ENCODE measurements at regions not wholly inside any gene's neighbourhood (a gene's known extent, or its start where the extent isn't known, plus 50 kb on each side); places are given as distances from the start of the nearest gene placed in this dataset.
A peak's percentile ranks its signal among the peaks of the same experiment; 100 is the strongest.
"Not testable (repeated sequence)": the region's sequence is repeated elsewhere in the genome, so short reads cannot be mapped to it uniquely, and the experiment has no call there.

DNA sequence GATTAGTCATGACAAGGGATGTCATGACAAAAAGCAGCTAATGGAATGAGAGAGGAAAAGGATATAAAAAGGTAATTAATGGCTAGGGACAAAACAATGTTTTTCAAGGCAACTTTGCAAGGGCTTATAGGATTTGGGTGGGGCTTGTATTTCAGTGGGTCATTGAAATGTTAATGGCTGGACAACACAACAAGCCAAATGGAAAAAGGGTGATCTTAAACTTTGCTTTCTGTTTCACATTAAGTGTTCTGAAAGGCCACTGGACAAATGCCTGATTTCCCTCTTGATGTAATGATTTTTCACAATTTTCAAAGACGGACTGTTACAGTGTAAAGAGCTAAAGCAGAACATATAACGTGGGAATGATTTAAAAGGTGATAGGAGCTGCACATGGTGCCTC, 345.0 kb downstream of the TUSC7 start:
- Histone ChIP-seq H3K4me3 (replicated peaks in 1 of 3) (no peak overlapping the region), H3K27ac (no peak overlapping the region), H3K36me3 (no peaks in the 10 kb centered on the region), H3K4me1 (peaks cover 0 to 3% of the 10 kb centered on the region in 2 donors), H3K27me3 (no peaks in the 10 kb centered on the region), H3K9me3 (no peaks in the 10 kb centered on the region)
- WGBS, 2 donors: 69 to 73% methylated on average over 2 of the region's 2 CpGs
- TF ChIP-seq POLR2A (IDR thresholded peaks at IDR 0.05): no peak
- TF ChIP-seq, protein P1, sequence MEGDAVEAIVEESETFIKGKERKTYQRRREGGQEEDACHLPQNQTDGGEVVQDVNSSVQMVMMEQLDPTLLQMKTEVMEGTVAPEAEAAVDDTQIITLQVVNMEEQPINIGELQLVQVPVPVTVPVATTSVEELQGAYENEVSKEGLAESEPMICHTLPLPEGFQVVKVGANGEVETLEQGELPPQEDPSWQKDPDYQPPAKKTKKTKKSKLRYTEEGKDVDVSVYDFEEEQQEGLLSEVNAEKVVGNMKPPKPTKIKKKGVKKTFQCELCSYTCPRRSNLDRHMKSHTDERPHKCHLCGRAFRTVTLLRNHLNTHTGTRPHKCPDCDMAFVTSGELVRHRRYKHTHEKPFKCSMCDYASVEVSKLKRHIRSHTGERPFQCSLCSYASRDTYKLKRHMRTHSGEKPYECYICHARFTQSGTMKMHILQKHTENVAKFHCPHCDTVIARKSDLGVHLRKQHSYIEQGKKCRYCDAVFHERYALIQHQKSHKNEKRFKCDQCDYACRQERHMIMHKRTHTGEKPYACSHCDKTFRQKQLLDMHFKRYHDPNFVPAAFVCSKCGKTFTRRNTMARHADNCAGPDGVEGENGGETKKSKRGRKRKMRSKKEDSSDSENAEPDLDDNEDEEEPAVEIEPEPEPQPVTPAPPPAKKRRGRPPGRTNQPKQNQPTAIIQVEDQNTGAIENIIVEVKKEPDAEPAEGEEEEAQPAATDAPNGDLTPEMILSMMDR (IDR thresholded peaks at IDR 0.05): no peak
- DNase-seq: no peak
- intact Hi-C loops (cut with DNase I): no loop called here

DNA sequence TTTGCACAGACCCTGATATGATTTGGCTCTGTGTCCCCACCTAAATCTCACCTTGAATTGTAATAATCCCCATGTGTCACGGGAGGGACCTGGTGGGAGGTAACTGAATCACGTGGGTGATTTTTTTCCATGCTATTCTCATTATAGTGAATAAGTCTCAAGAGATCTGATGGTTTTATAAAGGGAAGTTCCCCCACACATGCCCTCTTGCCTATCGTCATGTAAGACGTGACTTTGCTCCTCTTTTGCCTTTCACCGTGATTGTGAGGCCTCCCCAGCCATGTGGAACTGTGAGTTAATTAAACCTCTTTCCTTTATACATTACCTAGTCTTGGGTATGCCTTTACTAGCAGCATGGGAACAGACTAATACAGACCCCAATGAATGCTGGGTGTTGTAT, 347.4 kb downstream of the TUSC7 start:
- 83 to 92% methylated on average over 5 of the region's 5 CpGs for WGBS, 2 donors
- intact Hi-C loops (cut with DNase I); DNase-seq; H3K4me3 ChIP-seq (replicated peaks in 1 of 3); H3K36me3 ChIP-seq; H3K4me1 ChIP-seq; H3K27ac ChIP-seq; H3K27me3 ChIP-seq; H3K9me3 ChIP-seq: not testable (repeated sequence)

DNA sequence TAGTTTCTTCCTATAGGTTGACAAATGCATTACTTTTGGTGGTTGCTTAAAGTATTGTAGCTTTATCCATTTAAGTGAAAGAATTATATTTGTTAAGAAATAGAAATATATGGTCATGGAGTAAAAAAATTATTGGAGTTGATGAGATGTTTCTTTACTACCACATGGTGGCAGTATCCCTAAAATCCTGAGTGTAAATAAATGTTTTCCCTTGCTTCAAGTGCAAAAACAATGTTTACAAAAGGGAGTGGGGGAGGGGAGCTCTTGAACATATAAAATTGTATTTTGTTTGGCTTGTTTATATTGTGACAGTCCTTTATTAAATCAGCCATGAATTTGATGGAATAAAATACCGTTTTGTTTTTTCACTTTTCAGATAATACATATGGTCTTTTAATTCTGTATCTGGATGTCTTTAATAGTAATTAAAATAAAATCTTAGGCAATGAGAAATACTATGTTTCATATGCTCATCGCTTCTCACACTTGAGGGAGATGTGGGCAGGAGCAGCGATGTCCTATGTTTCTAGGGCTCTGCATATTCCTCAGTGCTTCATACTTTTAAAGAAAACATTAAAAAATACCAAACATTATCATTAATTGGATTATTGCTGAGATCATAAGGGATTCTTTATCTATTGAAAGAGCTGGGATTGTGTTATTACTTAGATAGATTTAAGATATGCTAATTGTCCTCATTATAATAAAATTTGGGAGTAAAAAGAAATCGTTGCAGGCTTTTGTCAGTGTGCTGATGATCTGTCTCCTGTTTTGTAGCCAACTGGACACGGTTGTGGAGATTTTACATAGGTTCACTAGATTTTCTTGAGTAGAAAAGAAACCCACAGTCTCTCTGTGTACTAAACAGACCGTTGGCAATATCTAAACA, 349.7 kb downstream of the TUSC7 start:
- Histone ChIP-seq H3K4me3 (replicated peaks in 1 of 3) (no peak overlapping the region), H3K27ac (no peak overlapping the region), H3K4me1 (peaks cover 0 to 7% of the 10 kb centered on the region in 2 donors), H3K27me3 (no peaks in the 10 kb centered on the region), H3K36me3 (no peaks in the 10 kb centered on the region), H3K9me3 (no peaks in the 10 kb centered on the region)
- intact Hi-C loops (cut with DNase I): no loop called here
- no peak for TF ChIP-seq POLR2A (IDR thresholded peaks at IDR 0.05)
- TF ChIP-seq, protein P1 (IDR thresholded peaks at IDR 0.05): peak in 3 of 6 experiments; percentile 23 to 48 (median 41)
- no peak for DNase-seq
- 29 to 42% methylated on average over 6 of the region's 6 CpGs for WGBS, 2 donors

DNA sequence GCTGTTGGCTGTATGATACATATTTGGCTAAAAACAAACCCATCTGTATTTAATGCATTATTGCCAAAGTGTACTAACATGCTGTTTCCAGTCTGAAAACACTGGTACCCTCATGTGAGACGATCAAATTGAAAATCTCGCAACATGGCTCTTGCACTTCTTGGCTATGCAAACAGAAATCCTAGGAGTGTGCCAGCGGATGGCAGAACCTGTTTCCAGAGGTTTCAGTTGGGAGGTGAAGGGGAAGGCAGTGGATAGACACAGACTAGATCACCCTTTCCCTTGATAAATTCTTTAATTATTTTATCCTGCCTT, 350.3 kb downstream of the TUSC7 start:
- no peaks in the 10 kb centered on the region for H3K36me3 ChIP-seq
- H3K27ac ChIP-seq: no peak overlapping the region
- 34% methylated on average over 3 of the region's 3 CpGs for WGBS, 2 donors
- no peaks in the 10 kb centered on the region for H3K9me3 ChIP-seq
- TF ChIP-seq POLR2A (IDR thresholded peaks at IDR 0.05): no peak
- TF ChIP-seq, protein P1 (IDR thresholded peaks at IDR 0.05): no peak
- DNase-seq: peak; percentile 44 to 65
- peaks cover 0 to 7% of the 10 kb centered on the region in 2 donors for H3K4me1 ChIP-seq
- H3K27me3 ChIP-seq: no peaks in the 10 kb centered on the region
- intact Hi-C loops (cut with DNase I): no loop called here
- H3K4me3 ChIP-seq (replicated peaks in 1 of 3): no peak overlapping the region

DNA sequence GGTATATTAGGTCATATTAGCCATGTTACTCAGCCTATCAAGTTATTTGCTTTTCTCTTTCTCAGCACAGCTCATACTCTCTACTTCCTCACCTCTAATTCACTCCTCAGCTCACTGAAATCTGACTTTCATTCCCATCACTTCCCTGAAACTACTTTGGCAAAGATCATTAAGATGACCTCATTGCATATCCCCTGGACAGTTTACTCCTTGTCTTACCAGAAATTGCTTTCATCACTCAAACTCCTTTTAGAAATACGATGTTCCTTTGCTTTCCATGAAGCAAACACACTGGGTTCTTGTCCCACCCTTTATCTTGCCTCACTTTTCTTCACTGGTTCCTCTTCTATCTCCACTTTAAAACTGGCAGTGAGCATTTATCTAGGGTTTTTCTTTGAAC, 354.4 kb downstream of the TUSC7 start:
- Histone ChIP-seq H3K27ac (no peak overlapping the region), H3K4me3 (replicated peaks in 1 of 3) (no peak overlapping the region), H3K4me1 (peaks cover 0 to 7% of the 10 kb centered on the region in 2 donors), H3K27me3 (no peaks in the 10 kb centered on the region), H3K36me3 (no peaks in the 10 kb centered on the region), H3K9me3 (no peaks in the 10 kb centered on the region)
- WGBS, 2 donors: 53 to 62% methylated on average over 1 of the region's 1 CpG
- TF ChIP-seq, protein P1 (IDR thresholded peaks at IDR 0.05): no peak
- TF ChIP-seq POLR2A (IDR thresholded peaks at IDR 0.05): no peak
- intact Hi-C loops (cut with DNase I): no loop called here
- no peak for DNase-seq

Data from thyroid gland (tissue), 4 donors.